OCI-M2 (cell line): ENCODE measurements at regions not wholly inside any gene's neighbourhood (a gene's known extent, or its start where the extent isn't known, plus 50 kb on each side); places are given as distances from the start of the nearest gene placed in this dataset.
"Not testable (repeated sequence)": the region's sequence is repeated elsewhere in the genome, so short reads cannot be mapped to it uniquely, and the experiment has no call there.

Source experiments
- DNase-seq: peaks from one replicate; lab custom pipeline; 2025; ENCODE audit not compliant: unreplicated experiment; lab: John Stamatoyannopoulos, UW

- no peak for DNase-seq
These were observed 79.6 kb downstream of the INSIG1 start for GRCh38 chr7:155377071-155377837.

GRCh38 chr7:155377838-155378579 is 79.9 kb upstream of the EN2 start:
- DNase-seq = no peak

GRCh38 chr7:155378580-155378934 is 79.4 kb upstream of the EN2 start:
- no peak for DNase-seq

GRCh38 chr7:155378959-155379871 is 78.7 kb upstream of the EN2 start:
- DNase-seq = no peak

GRCh38 chr7:155380221-155380861 is 77.6 kb upstream of the EN2 start:
- peak; percentile 53 for DNase-seq

GRCh38 chr7:155380976-155381851 is 76.7 kb upstream of the EN2 start:
- no peak for DNase-seq

GRCh38 chr7:155381852-155382801 is 75.8 kb upstream of the EN2 start:
- DNase-seq = no peak

- DNase-seq = no peak
These were observed 75.1 kb upstream of the EN2 start for GRCh38 chr7:155382802-155383171.

- DNase-seq = no peak
These were observed 74.0 kb upstream of the EN2 start for GRCh38 chr7:155383756-155384491.

GRCh38 chr7:155384751-155385150 is 73.2 kb upstream of the EN2 start:
- no peak for DNase-seq

GRCh38 chr7:155385182-155385581 is 72.7 kb upstream of the EN2 start:
- DNase-seq = not testable (repeated sequence)

- no peak for DNase-seq
These were observed 71.3 kb upstream of the EN2 start for GRCh38 chr7:155386608-155387007.

GRCh38 chr7:155387066-155387620 is 70.8 kb upstream of the EN2 start:
- DNase-seq = no peak

GRCh38 chr7:155388561-155388960 is 69.4 kb upstream of the EN2 start:
- DNase-seq = no peak

- DNase-seq = no peak
These were observed 66.5 kb upstream of the EN2 start for GRCh38 chr7:155391414-155391813.

- no peak for DNase-seq
These were observed 65.0 kb upstream of the EN2 start for GRCh38 chr7:155392726-155393570.

GRCh38 chr7:155394413-155394812 is 63.5 kb upstream of the EN2 start:
- no peak for DNase-seq
